IPS DF 6.9 (cell line): ENCODE measurements at regions not wholly inside any gene's neighbourhood (a gene's known extent, or its start where the extent isn't known, plus 50 kb on each side); places are given as distances from the start of the nearest gene placed in this dataset.

Source experiments
- DNase-seq: peaks from one replicate; pipeline ENCODE4 v3.0.0-alpha.2; 2013; ENCODE audit warnings: low read depth, low spot score
- H3K27ac ChIP-seq: one replicate; pipeline ENCODE4 v1.5.1; 2013; ENCODE audit warnings: low read length, control low read depth
- H3K27me3 ChIP-seq: 2 replicates; pipeline ENCODE4 v1.6.1; 2013; ENCODE audit warnings: mild to moderate bottlenecking, low read length; ENCODE audit not compliant: control insufficient read depth, insufficient read depth
- H3K36me3 ChIP-seq: 2 replicates; pipeline ENCODE4 v1.6.1; 2013; ENCODE audit warnings: low read length; ENCODE audit not compliant: control insufficient read depth, insufficient read depth
- H3K4me1 ChIP-seq: 2 replicates; pipeline ENCODE4 v1.6.1; 2013; ENCODE audit warnings: low read length; ENCODE audit not compliant: control insufficient read depth, insufficient read depth
- H3K4me3 ChIP-seq: 2 replicates; pipeline ENCODE4 v1.5.1; 2013; ENCODE audit warnings: mild to moderate bottlenecking, low read length
- H3K9me3 ChIP-seq: 2 replicates; pipeline ENCODE4 v1.6.1; 2013; ENCODE audit warnings: low read length, inconsistent platforms; ENCODE audit not compliant: control insufficient read depth, insufficient read depth
- WGBS: extraction: QIAGEN DNeasy Blood & Tissue Kit; methylation state at CpG from one replicate; pipeline ENCODE4 v1.1.7; 2013; ENCODE audit warnings: mixed read lengths, missing lambda C conversion rate; ENCODE audit not compliant: insufficient read length, insufficient coverage; 5-methylcytosine and 5-hydroxymethylcytosine counted together

DNA sequence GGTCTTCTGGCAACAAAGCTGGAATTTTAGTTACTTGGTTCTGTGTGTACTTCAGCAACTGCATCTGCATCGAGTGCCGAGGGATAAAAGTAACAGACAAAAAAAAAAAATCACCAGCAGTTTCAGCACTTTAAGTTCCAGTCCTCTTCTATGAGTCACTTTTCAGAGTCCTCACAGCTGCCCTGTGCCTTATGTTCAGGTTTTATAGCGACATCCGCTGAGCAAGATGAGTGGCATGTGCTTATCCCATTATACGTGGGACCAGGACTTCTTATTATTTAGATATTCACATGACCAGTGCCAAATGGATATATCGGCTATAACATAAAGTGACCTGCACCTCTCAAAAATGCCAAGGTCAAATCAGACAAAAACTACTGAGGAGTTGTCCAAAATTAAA, 242.9 kb downstream of the FOXA2 start:
- H3K27me3 ChIP-seq: no peaks in the 10 kb centered on the region
- no peaks in the 10 kb centered on the region for H3K9me3 ChIP-seq
- H3K36me3 ChIP-seq: no peaks in the 10 kb centered on the region
- H3K4me1 ChIP-seq: 0 out of 2 replicates have a peak, but pooled peaks cover 2% of the 10 kb centered on the region
- no peak overlapping the region for H3K27ac ChIP-seq
- DNase-seq: no peak
- WGBS: no CpG with 5 or more reads among the region's 6 CpGs
- no peak overlapping the region for H3K4me3 ChIP-seq

DNA sequence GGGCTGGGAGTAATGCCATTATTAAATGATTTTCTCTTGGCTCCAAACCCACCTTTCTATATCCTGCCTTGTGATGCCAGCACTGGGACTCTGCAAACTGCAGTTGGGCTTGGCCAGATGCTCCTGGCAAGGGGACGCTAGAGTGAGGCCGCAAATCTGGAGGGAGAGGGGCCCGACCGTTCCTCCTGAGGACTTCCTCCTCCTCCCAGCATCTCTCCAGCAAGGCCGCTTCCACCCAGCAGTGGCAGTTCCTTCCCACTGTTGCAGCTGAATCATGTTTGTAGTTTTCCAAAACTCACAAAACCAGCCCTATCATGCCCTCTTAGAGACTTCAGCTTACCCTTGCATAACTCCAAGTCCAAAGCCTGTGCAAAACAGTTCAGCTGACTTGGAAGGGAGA, 244.4 kb downstream of the FOXA2 start:
- no CpG with 5 or more reads among the region's 5 CpGs for WGBS
- H3K27me3 ChIP-seq: no peaks in the 10 kb centered on the region
- H3K36me3 ChIP-seq: no peaks in the 10 kb centered on the region
- 0 out of 2 replicates have a peak, but pooled peaks cover 2% of the 10 kb centered on the region for H3K4me1 ChIP-seq
- H3K27ac ChIP-seq: no peak overlapping the region
- H3K4me3 ChIP-seq: no peak overlapping the region
- H3K9me3 ChIP-seq: no peaks in the 10 kb centered on the region
- no peak for DNase-seq

- H3K4me3 ChIP-seq: no peak overlapping the region
- H3K27me3 ChIP-seq: no peaks in the 10 kb centered on the region
- no peaks in the 10 kb centered on the region for H3K9me3 ChIP-seq
- no peaks in the 10 kb centered on the region for H3K36me3 ChIP-seq
- peak; percentile 64 for DNase-seq
- H3K4me1 ChIP-seq: 0 out of 2 replicates have a peak, but pooled peaks cover 2% of the 10 kb centered on the region
- no CpG with 5 or more reads among the region's 12 CpGs for WGBS
- H3K27ac ChIP-seq: no peak overlapping the region
Measured at GRCh38 chr20:22339091-22339881, 245.1 kb downstream of the FOXA2 start.

GRCh38 chr20:22338140-22338708, 246.1 kb downstream of the FOXA2 start:
- 0 out of 2 replicates have a peak, but pooled peaks cover 2% of the 10 kb centered on the region for H3K4me1 ChIP-seq
- H3K27me3 ChIP-seq: no peaks in the 10 kb centered on the region; the same call in 1 of the 2 replicates
- no peak for DNase-seq
- no peaks in the 10 kb centered on the region for H3K36me3 ChIP-seq
- H3K27ac ChIP-seq: no peak overlapping the region
- no CpG with 5 or more reads among the region's 6 CpGs for WGBS
- no peak overlapping the region for H3K4me3 ChIP-seq
- no peaks in the 10 kb centered on the region for H3K9me3 ChIP-seq

DNA sequence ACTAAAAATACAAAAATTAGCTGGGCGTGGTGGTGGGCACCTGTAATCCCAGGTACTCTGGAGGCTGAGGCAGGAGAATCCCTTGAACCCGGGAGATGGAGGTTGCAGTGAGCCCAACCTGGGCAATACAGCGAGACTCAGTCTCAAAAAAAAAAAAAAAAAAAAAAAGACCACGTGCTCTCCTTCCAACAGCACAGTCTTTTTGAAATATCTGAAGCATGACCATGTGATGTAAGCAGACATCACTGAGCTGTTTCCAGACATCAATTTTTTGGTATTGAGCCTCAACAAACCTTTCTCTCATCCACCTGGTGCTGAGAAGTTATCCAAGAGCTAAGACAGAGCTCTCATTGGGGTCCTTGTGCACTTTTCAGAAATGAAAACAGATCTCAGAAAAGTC, 249.2 kb downstream of the FOXA2 start:
- no peak for DNase-seq
- Histone ChIP-seq H3K4me1 (0 out of 2 replicates have a peak, but pooled peaks cover 2% of the 10 kb centered on the region), H3K27me3 (no peaks in the 10 kb centered on the region; the same call in 1 of the 2 replicates), H3K36me3 (no peaks in the 10 kb centered on the region), H3K9me3 (no peaks in the 10 kb centered on the region), H3K4me3 (no peak overlapping the region), H3K27ac (no peak overlapping the region)
- WGBS: no CpG with 5 or more reads among the region's 4 CpGs

DNA sequence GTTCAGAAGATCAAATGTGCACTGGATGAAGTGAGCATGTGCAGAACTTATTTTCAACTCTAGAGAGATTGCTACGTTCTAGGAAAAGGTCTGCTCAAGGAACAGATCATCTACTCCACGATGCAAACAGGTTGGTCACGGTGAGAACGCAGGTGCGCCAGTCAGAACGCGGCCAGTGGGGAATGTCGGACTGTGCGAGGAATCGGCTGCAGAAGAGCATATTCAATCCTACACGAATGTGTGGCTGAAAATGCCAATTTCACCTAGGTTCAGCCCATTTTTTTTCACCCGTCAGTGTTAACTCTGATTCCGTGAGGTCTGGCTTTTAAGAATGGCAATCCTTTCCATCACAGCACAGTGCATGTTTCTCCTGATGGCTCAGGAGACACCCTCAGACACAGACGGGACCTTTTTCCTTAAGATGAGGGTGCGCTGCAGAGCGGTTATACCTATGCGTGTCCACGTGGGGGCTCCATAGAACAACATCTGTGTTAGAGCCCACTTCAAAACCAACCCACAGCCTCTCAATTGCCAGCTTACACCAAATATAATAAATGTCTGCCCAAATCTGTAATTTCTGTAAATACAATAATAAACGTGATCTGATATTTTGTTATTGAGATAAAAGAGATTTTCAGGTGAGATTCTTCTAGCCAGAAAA, 250.4 kb downstream of the FOXA2 start:
- peak; percentile 33 for DNase-seq
- no peaks in the 10 kb centered on the region for H3K4me1 ChIP-seq
- no peak overlapping the region for H3K27ac ChIP-seq
- H3K4me3 ChIP-seq: no peak overlapping the region
- H3K27me3 ChIP-seq: no peaks in the 10 kb centered on the region; the same call in 1 of the 2 replicates
- no peaks in the 10 kb centered on the region for H3K36me3 ChIP-seq
- no peaks in the 10 kb centered on the region for H3K9me3 ChIP-seq
- no CpG with 5 or more reads among the region's 19 CpGs for WGBS

- no peak overlapping the region for H3K4me3 ChIP-seq
- H3K36me3 ChIP-seq: no peaks in the 10 kb centered on the region
- WGBS: no CpG with 5 or more reads among the region's 2 CpGs
- no peak overlapping the region for H3K27ac ChIP-seq
- H3K27me3 ChIP-seq: no peaks in the 10 kb centered on the region
- H3K4me1 ChIP-seq: no peaks in the 10 kb centered on the region
- no peaks in the 10 kb centered on the region for H3K9me3 ChIP-seq
- DNase-seq: no peak
Measured at GRCh38 chr20:22324505-22324904, 259.9 kb downstream of the FOXA2 start.

GRCh38 chr20:22322513-22322912, 261.9 kb downstream of the FOXA2 start:
- WGBS: no CpG with 5 or more reads among the region's 2 CpGs
- no peak overlapping the region for H3K4me3 ChIP-seq
- DNase-seq: no peak
- no peaks in the 10 kb centered on the region for H3K36me3 ChIP-seq
- H3K9me3 ChIP-seq: no peaks in the 10 kb centered on the region
- H3K4me1 ChIP-seq: no peaks in the 10 kb centered on the region
- no peaks in the 10 kb centered on the region for H3K27me3 ChIP-seq
- H3K27ac ChIP-seq: no peak overlapping the region

DNA sequence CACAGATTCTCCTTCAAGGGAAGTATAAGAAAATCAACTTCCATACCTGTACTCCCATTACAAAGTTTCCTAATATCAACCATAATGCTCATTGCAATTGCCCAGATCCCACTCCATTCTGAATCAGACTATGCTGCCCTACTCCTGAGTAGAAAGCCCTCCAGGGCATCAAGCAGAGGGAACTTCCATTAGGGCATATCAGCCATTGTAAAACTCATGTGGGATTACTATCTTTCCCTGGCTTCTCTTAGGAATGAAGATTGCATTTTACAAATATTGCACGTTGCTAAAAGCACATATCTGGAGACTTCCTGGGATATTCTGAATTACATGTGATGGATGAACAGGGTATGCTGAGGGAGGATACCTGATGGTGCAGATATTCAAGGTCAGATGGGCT, 263.2 kb downstream of the FOXA2 start:
- Histone ChIP-seq H3K36me3 (no peaks in the 10 kb centered on the region), H3K4me1 (no peaks in the 10 kb centered on the region), H3K27me3 (no peaks in the 10 kb centered on the region), H3K9me3 (no peaks in the 10 kb centered on the region), H3K27ac (no peak overlapping the region), H3K4me3 (no peak overlapping the region)
- no CpG with 5 or more reads among the region's 1 CpG for WGBS
- no peak for DNase-seq

GRCh38 chr20:22320245-22320915, 264.0 kb downstream of the FOXA2 start:
- Histone ChIP-seq H3K9me3 (no peaks in the 10 kb centered on the region), H3K27me3 (no peaks in the 10 kb centered on the region), H3K36me3 (no peaks in the 10 kb centered on the region), H3K4me3 (no peak overlapping the region), H3K4me1 (no peaks in the 10 kb centered on the region), H3K27ac (no peak overlapping the region)
- no CpG with 5 or more reads among the region's 3 CpGs for WGBS
- DNase-seq: no peak
